GM19397 (cell line): ENCODE measurements at regions not wholly inside any gene's neighbourhood (a gene's known extent, or its start where the extent isn't known, plus 50 kb on each side); places are given as distances from the start of the nearest gene placed in this dataset.
A peak's percentile ranks its signal among the peaks of the same experiment; 100 is the strongest.

Experiments used
- ATAC-seq: cut with Tn5 transposase; IDR thresholded peaks from one replicate; pipeline ENCODE4 v1.9.1; 2021; ENCODE audit warnings: mild to moderate bottlenecking, moderate library complexity; ENCODE audit not compliant: unreplicated experiment

- ATAC-seq: no peak
Observed at GRCh38 chr13:64985075-64985474, 2245.1 kb downstream of the PCDH9 start.

GRCh38 chr13:64962404-64962803 lies 2267.7 kb downstream of the PCDH9 start:
- ATAC-seq: no peak

- ATAC-seq: no peak
Observed at GRCh38 chr13:64959276-64959675, 2270.9 kb downstream of the PCDH9 start.

GRCh38 chr13:64958106-64958505 lies 2272.0 kb downstream of the PCDH9 start:
- ATAC-seq: no peak

GRCh38 chr13:64938660-64939059 lies 2291.5 kb downstream of the PCDH9 start:
- no peak for ATAC-seq

GRCh38 chr13:64937302-64937701 lies 2292.8 kb downstream of the PCDH9 start:
- no peak for ATAC-seq

- ATAC-seq: no peak
Observed at GRCh38 chr13:64936879-64937278, 2293.3 kb downstream of the PCDH9 start.

- no peak for ATAC-seq
Observed at GRCh38 chr13:64935441-64935840, 2294.7 kb downstream of the PCDH9 start.

GRCh38 chr13:64934569-64935362 lies 2295.4 kb downstream of the PCDH9 start:
- ATAC-seq: no peak

- ATAC-seq: no peak
Observed at GRCh38 chr13:64930636-64931035, 2299.5 kb downstream of the PCDH9 start.

GRCh38 chr13:64928696-64929499 lies 2301.2 kb downstream of the PCDH9 start:
- ATAC-seq: peak; percentile 65

GRCh38 chr13:64925727-64926126 lies 2304.4 kb downstream of the PCDH9 start:
- ATAC-seq: no peak

- no peak for ATAC-seq
Observed at GRCh38 chr13:64925284-64925683, 2304.9 kb downstream of the PCDH9 start.

GRCh38 chr13:64924401-64924800 lies 2305.7 kb downstream of the PCDH9 start:
- ATAC-seq: no peak

GRCh38 chr13:64917566-64917965 lies 2312.6 kb downstream of the PCDH9 start:
- ATAC-seq: no peak

- ATAC-seq: no peak
Observed at GRCh38 chr13:64912141-64912540, 2318.0 kb downstream of the PCDH9 start.

- no peak for ATAC-seq
Observed at GRCh38 chr13:64910096-64910495, 2320.0 kb downstream of the PCDH9 start.

GRCh38 chr13:64909184-64909583 lies 2321.0 kb downstream of the PCDH9 start:
- ATAC-seq: no peak

- ATAC-seq: no peak
Observed at GRCh38 chr13:64900039-64900438, 2330.1 kb downstream of the PCDH9 start.

- no peak for ATAC-seq
Observed at GRCh38 chr13:64884976-64885375, 2345.2 kb downstream of the PCDH9 start.

- ATAC-seq: no peak
Observed at GRCh38 chr13:64877176-64877575, 2353.0 kb downstream of the PCDH9 start.

GRCh38 chr13:64871742-64872141 lies 2358.4 kb downstream of the PCDH9 start:
- ATAC-seq: no peak
